HG03280 (cell line): ENCODE measurements at regions not wholly inside any gene's neighbourhood (a gene's known extent, or its start where the extent isn't known, plus 50 kb on each side); places are given as distances from the start of the nearest gene placed in this dataset.

Experiments
- ATAC-seq: cut with Tn5 transposase; IDR thresholded peaks from one replicate; pipeline ENCODE4 v1.9.1; 2021; ENCODE audit warnings: mild to moderate bottlenecking, moderate library complexity; ENCODE audit not compliant: unreplicated experiment

DNA sequence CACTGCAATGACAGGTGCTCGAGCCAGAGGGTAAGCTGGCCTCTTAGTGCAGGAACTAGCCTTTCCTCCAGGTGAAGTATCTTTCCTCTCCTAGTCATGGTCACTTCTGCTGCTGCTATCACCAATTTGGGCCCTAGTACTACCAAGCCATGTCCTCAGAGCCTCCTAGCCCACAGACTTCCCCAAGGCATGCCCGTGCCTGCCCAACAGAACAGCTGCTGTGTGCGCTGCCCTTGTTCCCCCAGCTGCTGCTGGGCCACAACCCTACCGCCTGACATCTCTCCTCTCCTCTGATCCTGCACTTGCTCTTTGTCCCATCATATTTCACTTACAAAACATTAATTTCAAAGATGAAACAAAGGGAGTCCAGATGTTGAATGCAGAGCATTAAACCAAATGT lies 168.5 kb upstream of the FREM2 start:
- no peak for ATAC-seq

DNA sequence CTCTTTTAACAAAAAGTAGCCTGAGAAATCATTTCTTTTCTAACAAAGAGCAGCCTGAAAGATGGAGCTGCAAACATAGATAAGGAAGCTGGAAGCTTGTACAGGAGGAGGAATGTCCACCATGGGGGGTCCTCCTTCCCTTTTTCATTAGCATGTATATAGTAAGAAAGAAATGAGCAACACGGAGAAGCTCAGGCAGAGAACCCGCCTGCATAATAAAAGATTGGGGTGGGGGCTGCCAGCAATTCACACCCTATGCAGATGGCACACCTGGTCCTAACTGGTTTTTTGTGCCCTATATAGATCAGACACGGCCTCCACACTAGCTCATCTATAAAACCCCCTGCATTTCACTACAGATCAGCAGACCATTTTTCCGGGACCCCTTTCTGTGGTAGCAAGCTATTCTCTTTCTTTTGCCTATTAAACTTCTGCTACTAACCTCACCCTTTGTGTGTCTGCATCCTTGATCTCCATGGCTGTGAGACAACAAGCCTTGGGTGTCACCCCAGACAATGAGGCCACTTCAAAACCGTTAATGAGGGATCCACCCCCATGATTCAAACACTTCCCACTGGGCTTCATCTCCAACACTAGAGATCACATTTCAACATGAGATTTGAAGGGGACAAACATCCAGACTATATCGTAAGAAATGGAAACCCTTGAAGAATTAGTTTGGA lies 167.5 kb upstream of the FREM2 start:
- no peak for ATAC-seq

DNA sequence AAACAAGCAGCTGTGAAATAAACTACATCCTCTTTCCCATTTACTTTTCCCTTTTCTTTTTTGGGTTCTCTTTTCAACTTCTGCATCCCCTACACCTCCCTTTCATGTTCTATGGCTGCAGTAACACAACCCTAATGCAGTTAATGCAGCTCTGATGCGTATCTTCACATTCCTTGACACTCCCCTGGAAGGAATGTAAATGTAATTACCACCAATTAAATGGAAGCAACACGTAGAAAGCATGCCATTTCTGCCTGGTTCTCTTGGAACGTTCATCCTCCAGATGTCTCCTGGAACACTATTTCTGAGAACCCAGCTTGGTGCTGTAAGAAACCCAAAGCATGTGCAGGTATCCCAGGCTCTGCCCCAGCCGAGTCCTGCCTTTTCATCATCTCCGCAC lies 166.8 kb upstream of the FREM2 start:
- no peak for ATAC-seq

DNA sequence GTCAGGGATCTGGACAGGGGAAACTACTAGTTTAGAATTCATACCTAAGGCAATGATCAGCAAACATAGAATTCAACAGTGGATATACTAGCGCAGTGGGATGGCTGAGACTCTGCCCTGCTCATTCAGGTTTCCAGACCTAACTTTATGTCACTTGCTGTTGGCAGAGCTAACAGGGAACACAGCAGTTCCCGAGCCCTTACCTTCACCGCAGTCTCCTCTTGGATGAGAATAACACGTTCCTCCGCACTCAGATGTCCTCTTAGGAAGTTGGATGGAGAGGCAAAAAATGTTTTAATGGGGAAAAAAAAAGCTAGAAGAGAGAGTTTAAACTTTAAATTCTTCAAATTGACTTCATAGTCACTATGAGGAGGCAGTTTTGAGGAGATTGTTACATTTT lies 159.7 kb upstream of the FREM2 start:
- no peak for ATAC-seq

DNA sequence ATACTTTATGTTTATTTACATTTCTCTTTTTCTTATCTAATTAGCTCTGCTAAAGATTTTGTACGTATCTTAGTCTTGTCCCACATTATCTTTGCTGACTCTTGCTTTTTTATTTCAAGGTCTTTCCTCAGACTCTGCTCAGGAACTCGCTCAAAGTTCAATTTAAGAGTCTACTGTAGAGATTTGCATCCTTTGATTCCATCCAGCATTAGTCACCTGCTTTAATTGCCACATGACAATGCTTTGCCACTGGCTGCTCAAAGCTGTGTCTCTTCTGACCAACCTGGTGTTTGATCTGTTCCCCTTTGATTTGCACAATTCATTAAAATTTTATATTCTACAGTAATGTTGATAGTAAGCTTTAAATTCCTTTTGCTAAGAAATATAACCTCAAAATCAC lies 157.9 kb upstream of the FREM2 start:
- ATAC-seq, result no peak

DNA sequence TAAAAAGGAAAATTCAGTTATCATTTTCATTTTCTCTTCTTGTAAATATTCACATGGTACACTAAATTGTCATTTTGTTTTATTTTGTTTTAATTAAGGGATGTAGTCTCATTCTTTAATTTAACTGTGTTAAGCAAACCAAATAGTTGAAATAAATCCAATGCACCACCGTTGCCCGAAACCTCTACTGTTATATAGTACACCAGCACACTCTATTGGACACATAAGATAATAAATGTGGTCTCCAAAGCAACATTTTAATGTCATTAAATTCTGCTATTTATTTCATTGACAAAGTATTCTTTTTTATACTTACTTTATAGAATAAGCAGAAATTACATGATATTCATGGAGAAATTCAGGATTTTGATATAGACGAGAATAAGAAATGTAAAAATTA lies 156.4 kb upstream of the FREM2 start:
- no peak for ATAC-seq

DNA sequence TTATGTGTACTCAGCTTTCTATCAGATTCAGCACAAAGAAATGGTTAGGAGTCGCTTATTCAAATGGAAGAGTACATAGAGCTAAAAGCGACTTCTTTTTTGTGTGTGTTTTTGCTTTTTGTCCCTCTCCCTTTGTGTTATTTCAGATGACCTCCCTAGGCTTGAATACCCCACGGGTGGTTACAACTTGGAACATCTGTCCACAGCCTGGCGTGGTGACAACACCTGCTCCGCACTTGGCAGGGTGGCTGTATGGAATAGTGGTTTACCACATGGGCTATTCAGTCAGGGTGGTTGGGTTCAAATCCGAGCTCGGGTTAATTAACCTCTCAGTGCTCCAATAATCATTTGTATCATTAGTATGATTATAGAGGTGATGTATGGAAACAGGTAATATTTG lies 151.6 kb upstream of the FREM2 start:
- ATAC-seq, result no peak

DNA sequence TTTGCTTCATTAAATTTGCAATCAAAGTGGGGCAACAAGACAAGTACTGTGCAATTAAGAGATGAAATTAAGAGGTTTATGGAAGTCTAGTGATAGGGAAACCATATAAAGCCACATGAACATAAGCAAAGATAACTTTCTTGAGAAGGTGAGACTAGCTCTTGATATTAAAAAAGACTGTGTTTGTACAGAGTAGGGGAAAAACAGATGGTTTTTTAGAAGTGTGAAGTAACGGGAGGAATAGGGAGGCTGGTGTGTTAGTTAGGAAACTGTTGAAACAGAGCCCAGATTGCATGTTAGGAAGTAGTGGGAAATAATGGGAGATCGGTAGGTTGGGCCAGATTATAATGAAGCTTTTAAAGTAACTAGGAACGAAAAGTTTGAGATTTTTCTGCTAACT lies 149.8 kb upstream of the FREM2 start:
- ATAC-seq, result no peak

DNA sequence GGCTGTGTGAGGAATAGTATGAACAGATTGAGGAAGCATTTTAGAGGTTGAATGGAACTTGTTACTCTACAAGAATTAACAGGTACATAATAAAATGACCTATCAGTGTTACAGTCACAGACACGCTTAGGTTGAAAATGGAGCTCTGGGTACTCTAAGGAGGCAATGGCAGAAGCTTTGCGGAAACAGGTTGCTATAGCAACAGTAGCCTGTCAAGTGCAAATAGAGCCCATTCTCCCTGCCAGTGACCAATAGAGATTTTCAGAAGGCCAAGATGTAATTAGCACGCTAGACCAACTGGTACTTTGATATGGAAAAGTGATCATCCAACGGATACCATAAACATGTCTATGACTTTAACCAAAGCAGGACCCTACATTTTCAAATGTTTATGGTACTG lies 148.5 kb upstream of the FREM2 start:
- no peak for ATAC-seq

DNA sequence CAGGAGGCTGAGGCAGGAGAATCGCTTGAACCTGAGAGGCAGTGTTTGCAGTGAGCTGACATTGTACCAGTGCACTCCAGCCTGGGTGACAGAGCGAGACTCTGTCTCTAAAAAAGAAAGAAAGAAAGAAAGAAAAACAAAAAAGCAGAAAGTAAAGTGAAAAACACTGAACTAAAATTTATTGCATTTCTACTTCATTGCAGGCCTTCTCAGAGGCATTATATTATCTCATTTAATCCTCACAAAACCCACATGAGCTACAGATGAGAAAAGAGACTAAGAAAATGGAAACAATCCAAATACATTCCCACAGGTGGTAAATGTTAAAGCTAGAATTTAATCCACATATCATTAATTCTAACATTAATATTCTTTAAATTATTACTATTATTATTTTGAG lies 147.2 kb upstream of the FREM2 start:
- no peak for ATAC-seq

DNA sequence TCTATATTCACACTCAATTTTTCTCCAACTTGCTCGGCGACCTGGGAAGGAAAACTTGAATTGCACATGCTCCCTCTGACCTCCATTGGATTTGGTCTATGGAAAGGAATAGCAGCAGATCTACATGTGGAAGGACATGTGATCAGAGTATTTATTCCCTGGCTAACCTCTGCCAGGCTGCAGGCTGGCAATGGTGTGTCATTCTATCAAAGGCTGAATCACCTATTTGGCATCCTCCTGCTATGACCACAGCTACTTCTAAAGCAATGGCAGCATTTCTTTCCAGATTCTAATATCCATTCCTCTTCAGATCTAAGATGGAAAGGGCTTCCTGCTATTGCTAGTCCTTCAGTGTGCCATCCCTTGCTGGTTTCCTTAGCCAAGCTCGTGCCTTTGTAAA lies 144.3 kb upstream of the FREM2 start:
- ATAC-seq, result no peak

DNA sequence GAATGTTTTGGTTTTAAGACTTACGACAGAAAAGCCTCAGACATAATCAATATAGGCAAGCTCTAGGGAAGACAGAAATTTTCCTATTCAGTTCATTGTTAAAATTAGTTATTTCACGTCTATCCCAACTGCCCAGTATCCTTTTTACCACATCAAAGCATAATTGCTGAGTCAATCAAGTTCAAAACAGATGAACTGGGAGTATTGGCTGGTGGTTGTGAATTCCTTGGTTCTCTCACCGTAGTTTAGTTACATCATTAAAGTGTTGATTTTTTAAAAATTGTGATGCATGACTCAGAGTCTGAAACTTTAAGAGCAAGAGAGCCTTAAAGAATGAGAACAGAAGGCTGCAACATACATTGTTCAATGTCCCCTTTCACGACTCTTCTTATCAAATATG lies 143.3 kb upstream of the FREM2 start:
- ATAC-seq, result no peak

DNA sequence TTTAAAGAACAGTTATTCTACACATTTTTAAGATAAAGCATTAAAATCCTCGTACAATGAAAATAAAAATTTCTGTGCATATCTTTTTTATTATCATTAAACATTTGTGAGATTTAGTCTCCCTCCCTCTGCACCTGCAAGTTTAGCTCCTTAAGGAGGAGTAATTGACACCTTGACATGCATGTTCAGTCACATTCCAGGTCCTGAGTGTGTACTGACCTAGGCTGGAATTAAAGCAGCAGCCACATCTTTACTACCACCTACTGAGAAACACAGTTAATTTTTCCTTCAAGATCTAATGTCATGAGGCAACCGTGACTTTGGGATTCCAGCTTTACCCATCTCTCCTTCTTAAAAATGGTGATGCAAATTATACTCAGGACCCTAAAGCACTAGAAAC lies 123.1 kb upstream of the FREM2 start:
- no peak for ATAC-seq

DNA sequence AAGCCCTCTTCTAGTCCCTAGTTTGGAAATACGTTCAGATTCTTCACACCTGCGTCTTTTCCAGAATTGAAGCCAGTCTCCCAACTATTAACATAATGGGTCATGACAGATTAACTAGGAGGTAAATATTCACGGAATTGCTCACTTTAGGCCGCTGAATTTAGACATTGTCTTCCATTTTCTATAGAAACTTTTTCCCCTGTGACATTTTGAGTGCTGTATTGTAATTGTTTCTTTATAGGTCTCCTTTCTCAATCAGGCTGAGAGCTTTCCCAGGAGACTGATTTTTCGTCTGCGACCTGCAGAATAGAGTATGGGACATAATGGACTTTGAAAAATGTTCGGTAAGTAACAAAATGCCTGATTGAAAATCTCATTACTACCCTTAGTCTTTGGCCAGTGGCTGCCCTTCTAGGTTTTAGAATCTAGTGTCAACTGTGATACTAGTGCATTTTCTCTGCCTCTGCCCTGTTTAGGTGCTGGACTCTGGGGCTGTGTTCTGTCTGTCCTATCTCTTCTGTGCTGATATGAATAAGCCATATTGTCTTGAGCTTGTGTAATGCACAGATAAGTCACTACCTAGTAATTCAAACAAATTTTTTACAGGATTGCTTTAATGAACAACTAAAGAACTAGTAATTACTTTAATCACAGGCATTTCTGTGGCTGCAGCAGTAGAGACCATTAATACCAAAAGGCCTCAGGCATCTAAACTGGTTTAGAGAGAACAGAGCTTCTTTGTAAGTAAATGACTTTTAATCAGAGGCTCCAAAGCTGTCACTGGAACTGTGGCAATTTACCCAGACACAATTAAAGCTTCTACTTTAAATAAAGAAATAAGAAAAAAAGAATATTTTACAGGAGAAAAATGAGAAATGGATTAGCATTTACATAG lies 122.4 kb upstream of the FREM2 start:
- ATAC-seq, result no peak

DNA sequence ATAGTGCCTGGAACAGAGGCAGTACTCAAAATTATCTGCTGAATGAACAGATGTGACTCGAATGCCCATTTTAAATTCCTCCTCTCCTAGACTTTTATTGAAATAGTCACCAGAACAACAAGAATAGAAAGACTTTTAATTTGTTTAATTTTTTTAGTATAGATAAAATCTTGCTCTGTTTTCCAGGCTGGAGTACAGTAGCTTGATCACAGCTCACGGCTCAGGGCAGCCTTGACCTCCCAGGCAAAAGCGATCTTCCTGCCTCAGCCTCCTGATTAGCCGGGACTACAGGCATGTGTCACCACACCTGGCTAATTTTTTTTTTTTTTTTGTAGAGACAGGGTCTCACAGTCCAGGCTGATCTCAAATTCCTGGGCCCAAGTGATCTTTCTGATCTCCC lies 120.9 kb upstream of the FREM2 start:
- no peak for ATAC-seq

DNA sequence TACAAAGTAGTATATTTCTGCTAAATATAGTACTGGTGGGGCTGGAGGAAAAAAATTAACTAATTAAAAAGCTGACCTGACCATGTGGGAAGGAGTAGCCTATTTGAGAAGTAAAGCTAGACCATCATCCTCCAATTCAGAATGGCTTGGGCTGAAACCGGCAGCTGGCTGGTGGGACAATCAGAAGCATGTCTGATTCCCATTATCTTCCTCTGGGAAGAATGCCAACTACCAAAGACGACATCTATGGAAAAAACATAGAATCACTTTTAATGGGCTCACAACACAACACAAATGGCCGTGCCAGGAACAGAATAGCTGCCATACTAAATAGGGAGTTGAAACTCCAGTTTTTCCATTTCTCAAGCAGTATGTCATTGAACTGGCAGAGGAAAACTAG lies 120.4 kb upstream of the FREM2 start:
- no peak for ATAC-seq

DNA sequence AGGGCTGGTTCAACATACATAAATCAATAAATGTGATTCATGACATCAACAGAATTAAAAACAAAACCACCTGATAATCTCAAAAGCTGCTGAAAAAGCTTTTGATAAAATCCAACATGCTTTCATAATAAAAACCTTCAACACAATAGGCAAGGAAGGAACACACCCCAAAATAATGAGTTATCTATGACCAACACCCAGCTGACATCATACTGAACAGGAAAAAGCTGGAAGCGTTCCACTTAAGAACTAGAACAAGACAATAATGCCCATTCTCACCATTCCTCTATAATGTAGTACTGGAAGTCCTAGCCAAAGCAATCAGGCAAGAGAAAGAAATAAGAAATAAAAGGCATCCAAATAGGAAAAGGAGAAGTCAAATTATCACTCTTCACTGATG lies 116.2 kb upstream of the FREM2 start:
- no peak for ATAC-seq

DNA sequence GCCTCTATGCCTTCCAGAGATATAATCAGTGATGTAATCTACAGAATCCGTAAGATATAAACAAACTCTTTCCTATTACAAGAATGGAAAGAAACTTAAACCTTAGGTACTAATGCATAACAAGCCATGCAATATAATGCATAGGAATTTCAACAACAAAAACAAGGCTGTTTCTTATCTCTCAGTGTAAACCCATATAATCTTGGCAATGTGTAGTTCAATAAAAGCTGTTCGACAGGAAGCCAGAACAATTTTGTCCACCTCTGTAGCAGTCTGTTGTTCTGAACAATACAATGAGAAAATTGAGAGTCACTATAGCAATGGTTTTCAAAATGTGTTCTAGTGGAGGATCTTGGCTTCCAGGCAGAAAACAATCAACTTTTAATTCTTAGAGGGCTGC lies 111.5 kb upstream of the FREM2 start:
- ATAC-seq, result no peak

DNA sequence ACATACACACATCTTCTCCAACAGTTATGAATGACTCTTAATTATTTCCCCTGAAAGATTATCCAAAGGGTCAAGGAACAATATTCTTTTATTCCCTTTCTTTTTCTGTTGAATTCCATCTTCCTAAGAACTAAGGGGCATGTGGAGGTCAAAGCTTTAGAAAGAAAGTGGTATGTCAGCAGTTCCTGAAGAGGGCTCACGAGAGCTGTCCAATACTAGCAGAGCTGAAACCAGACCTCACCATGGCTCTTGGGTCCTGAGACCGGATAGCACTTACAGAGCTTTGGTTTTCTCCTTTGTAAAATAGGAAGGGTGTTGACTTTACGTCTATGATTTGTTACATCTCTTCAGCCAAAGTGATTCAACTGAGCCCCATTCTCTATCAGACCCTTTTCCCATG lies 109.8 kb upstream of the FREM2 start:
- ATAC-seq, result no peak

DNA sequence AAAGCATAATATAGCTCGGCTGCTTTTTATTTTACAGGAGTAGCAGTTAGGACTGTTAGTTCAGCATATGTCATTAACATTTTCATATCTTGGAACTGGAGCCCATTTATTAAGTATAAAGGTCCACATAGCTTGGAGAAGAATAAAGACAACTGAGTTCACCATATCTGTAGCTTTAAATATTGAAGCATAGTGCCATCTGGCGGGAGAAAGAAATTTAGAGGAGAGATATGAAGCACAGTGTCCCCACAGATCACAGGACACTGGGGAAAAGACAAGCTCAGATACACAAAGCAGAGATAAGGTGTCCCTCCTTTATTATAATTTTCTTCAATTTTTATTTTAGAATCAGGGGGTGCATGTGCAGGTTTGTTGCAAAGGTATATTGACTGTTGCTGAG lies 104.7 kb upstream of the FREM2 start:
- no peak for ATAC-seq

DNA sequence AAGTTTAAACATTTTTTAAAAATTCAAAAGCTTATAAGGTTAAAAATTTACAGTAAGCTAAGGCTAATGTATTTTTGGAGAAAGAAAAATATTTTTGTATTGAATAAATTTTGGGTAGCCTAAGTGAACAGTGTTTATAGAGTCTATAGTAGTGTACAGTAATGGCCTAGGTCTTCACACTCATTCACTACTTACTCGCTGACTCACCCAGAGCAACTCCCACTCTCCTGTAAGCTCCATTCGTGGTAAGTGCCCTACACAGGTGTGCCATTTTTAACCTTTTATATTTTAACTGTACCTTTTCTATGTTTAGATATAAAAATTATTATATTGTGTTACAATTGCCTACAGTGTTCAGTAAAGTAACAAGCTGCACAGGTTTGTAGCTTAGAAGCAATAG lies 96.6 kb upstream of the FREM2 start:
- no peak for ATAC-seq

DNA sequence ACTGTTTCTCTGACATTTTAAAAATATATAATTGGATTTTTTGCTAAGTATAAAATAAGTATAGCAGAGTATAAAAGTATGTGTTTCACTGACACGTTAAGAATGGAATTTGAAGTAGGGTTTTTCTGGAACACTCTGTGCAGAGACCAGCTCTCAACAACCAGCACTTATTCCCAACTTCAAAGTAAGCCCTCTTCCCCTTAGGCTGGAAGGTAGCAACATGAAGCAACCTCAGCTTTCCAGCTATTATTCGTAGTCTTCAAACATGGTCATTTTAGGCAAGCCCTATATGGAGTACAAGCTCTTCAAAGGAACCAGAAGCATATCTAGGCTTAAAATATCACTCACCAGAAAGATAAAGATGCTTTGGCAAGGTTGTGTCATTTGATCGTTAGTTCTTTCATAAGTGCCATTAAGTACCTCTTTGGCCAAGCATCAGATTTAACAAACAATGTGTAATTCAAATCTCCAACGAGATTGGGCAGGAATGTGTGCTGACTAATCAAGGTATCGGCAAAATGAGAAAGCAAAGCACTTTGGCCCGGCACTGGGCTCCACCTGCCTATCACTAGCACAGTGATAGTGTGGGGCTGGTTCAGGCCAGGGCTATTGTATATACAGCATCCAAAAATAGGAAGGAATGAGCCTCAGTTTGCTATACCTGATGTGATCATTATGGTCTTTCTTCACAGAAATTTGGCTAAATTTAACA lies 95.9 kb upstream of the FREM2 start:
- no peak for ATAC-seq
